Right lobe of liver (tissue), 4 donors: ENCODE measurements at regions not wholly inside any gene's neighbourhood (a gene's known extent, or its start where the extent isn't known, plus 50 kb on each side); places are given as distances from the start of the nearest gene placed in this dataset.

Experiments
- POLR2A ChIP-seq: fragments of 450-650 bp; IDR thresholded peaks from one replicate; pipeline ENCODE4 v1.6.1; 2017; ENCODE audit warnings: antibody characterized with exemption, mild to moderate bottlenecking
- TF ChIP-seq, protein P1 (sequence below), 4 donors: fragments of 200-600 bp in 3 of 4; fragments of 450-650 bp in 1 of 4; IDR thresholded peaks; one replicate each; pipeline versions ENCODE4 v1.5.1 to v1.8.0; 2016 to 2022; ENCODE audit warnings: antibody characterized with exemption in 4 of 4, mild to moderate bottlenecking in 2 of 4
- donor health status: DM: no; HTN: no; CAD: no.
- donor health status: DM: no; HTN: no; CAD: no.
- donor health status: DM: no; HTN: yes; CAD: no.

- TF ChIP-seq, protein P1, sequence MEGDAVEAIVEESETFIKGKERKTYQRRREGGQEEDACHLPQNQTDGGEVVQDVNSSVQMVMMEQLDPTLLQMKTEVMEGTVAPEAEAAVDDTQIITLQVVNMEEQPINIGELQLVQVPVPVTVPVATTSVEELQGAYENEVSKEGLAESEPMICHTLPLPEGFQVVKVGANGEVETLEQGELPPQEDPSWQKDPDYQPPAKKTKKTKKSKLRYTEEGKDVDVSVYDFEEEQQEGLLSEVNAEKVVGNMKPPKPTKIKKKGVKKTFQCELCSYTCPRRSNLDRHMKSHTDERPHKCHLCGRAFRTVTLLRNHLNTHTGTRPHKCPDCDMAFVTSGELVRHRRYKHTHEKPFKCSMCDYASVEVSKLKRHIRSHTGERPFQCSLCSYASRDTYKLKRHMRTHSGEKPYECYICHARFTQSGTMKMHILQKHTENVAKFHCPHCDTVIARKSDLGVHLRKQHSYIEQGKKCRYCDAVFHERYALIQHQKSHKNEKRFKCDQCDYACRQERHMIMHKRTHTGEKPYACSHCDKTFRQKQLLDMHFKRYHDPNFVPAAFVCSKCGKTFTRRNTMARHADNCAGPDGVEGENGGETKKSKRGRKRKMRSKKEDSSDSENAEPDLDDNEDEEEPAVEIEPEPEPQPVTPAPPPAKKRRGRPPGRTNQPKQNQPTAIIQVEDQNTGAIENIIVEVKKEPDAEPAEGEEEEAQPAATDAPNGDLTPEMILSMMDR (IDR thresholded peaks at IDR 0.05), result no peak
- no peak for TF ChIP-seq POLR2A
Measured at GRCh38 chr2:145160855-145161254, 640.9 kb upstream of the ZEB2 start.
